ENCODE measurements at regions not wholly inside any gene's neighbourhood (a gene's known extent, or its start where the extent isn't known, plus 50 kb on each side); places are given as distances from the start of the nearest gene placed in this dataset.
"Not testable (repeated sequence)": the region's sequence is repeated elsewhere in the genome, so short reads cannot be mapped to it uniquely, and the experiment has no call there.

DNA sequence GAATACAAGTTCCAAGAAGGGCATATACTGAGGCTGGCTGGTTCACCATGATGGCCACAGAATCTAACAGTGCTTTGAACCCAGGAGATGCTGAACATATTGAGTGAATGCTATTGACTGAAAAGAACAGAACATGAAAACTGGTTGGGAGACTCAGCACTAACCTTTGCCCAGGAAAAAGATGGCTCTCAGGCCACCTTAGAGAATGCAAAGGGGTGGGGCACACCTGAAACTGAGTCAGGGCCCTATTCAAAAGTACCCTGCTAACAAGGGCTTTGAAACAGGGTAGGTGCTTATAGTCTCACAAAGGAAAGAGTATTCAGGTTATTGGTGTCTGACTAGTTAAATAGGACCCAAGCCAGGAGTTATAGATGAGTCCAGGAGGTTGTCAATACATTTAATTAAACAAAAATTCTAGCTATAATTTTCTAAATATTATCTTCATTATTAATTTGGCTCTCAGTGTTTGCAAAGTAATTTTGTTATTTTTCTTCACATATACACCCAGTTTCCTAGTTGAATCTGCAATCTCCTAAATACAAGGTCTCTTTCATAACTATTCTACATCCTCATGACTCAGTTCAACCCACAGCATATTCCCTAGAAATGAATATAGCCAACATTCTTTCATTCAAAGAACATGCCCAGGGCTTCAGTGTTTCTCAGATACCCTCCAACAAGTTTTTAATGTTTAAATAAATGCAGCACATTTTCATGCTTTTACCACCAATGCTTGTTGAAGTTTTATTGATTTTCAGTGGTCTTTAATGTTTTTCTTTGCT is 144.2 kb upstream of the RAPGEF2 start:
- DNase-seq (ENCODE audit: low read depth): no peak

DNA sequence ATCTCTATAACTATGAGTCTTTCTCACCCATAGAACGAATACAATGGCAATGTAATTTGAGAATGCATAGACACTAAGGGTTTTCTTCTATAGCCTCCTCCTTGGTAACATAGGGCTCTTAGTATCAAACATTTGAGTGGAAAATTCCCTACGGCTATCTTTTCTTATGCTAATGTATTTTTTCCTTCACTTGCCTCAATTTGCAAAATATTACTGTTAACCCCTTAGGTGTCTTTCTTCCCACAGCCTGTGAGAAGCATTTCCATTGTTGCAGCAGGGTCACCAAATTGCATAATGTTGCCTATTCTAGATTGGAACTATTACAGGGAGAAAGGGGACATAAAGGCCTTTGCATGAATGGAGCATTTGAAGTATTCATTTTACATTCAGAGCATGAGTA is 140.5 kb upstream of the RAPGEF2 start:
- no peak for DNase-seq (ENCODE audit: low read depth)

DNA sequence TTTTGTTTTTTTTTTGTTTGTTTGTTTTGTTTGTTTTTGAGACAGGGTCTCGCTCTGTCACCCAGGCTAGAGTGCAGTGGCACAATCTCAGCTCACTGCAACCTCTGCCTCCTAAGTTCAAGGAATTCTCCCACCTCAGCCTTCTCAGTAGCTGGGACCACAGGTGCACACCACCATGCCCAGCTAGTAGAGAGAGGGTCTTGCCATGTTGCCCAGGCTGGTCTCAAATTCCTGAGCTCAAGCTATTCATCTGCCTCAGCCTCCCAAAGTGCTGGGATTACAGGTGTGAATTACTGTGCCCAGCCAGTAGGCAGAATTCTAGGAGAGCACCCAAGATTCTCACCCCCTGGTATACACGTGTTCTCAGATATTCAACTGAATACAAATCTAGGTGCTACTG is 139.6 kb upstream of the RAPGEF2 start:
- DNase-seq (ENCODE audit: low read depth): not testable (repeated sequence)

DNA sequence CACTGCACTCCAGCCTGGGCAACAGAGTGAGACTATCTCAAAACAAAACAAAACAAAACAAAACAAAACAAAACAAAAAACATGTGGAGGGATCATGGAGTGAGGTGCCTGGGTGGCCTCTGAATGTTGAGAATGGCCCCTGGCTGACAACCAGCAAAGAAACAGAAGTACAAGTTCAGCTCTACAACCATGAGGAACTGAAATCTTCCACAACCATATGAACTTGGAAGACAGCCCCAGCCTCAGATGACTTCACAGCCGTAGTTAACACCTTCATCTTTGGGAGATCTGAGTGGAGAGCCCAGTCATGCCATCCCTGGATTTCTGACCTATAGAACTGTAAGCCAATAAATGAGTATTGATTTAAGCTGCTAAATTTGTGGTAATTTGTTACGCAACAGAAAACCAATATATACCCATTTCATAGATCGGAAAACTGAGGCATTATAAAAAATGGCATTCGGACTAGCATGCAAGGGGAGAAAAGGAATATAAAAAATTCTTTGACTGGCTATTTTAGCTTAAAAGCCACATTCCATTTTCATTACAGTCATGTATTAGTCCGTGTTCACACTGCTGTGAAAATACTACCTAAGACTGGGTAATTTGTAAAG is 138.7 kb upstream of the RAPGEF2 start:
- DNase-seq (ENCODE audit: low read depth): no peak

DNA sequence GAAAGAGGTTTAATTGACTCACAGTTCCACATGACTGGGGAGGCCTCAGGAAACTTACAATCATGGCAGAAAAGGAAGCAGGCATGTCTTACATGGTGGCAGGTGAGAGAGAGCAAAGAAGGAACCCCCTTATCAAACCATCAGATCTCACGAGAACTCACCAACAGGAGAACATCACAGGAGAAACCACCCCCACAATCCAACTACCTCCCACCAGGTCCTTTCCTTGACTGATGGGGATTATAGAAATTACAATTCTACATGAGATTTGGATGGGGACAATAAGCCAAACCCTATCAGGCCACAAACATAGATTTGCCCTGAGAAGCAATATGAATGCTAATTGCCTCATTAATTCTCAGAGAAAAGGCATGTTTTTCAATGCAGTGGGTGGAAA is 138.2 kb upstream of the RAPGEF2 start:
- DNase-seq (ENCODE audit: low read depth): no peak

DNA sequence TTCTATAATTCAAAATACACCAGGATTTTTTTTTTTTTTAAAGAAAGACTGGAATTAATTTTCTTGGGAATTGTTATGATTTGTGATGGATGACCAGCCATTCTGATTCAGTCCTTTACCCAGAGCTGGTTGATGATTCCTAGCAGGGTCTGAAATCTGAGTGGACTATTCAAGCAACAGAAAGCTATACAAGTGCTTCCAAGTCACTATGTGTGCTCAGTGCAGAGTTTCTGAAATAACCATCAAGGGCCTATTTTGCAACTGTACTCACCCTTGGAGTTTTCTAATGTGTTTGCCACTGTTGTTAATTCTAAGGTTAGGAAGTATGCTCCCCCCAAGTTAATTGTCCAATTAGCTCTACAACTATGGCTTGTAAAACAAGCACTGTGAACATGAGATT is 137.7 kb upstream of the RAPGEF2 start:
- no peak for DNase-seq (ENCODE audit: low read depth)

DNA sequence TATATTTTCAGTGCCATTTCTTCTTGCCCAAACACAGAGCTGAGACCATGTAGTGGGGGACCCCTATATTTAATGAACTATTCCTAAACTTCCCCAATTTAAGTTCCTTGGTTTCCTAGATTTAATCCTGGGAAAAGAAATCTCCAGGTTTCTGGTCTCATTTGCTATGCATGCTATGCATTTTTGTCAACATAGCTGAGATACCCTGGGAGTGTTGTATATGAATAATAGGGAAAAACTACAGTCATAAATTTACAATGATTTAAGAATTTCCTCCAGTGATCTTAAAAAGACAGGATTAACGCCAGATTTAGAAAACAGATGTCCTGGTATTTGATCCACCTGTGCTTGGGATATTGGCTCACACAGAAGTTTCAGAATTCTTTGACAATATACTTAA is 136.8 kb upstream of the RAPGEF2 start:
- no peak for DNase-seq (ENCODE audit: low read depth)

DNA sequence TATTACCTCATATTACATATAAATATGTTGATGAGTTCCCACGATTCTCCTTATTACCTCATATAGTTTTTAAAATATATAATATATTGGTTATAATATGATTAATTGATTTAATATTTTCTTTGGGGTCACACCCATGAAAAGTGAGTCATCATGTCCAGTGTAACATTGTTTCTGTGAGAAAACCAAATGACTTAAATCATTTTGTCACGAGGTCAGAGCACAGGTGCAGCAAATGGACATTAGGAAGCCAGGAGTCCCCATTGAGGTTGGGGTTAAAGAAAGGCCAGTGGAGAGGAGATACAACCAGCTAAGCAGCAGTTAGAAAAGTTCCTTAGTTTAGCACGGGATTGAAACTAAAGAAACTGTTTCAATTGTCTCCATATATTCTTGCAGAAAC is 133.9 kb upstream of the RAPGEF2 start:
- peak; percentile 55 for DNase-seq (ENCODE audit: low read depth)

DNA sequence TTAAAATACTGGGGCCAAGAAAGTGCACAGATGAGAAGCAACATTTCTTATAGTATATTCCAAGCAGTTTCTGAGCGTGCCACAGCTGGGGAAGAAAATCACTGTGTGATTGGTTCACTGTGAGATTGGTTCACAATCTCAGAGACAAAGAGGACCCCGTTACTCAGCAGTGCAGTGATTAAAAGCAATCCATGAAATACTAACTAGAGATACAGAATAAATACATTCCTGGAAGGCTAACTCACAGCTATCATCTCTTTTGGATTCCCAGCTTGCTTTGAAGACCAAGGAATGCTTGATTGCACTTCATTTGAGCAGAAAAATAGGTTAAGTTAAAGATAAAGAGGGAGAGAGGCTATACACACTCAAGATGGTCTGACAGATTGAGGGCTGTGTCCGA is 132.1 kb upstream of the RAPGEF2 start:
- DNase-seq (ENCODE audit: low read depth): no peak

DNA sequence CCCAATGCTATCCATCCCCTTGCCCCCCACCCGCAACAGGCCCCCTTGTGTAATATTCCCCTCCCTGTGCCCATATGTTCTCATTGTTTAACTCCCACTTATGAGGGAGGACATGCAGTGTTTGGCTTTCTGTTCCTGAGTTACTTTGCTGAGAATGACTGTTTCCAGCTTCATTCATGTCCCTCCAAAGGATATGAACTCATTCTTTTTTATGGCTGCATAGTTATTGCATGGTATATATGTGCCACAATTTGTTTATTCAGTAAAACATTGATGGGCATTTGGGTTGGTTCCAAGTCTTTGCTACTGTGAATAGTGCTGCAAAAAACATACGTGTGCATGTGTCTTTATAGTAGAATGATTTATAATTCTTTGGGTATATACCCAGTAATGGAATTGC is 128.4 kb upstream of the RAPGEF2 start:
- DNase-seq (ENCODE audit: low read depth): not testable (repeated sequence)

DNA sequence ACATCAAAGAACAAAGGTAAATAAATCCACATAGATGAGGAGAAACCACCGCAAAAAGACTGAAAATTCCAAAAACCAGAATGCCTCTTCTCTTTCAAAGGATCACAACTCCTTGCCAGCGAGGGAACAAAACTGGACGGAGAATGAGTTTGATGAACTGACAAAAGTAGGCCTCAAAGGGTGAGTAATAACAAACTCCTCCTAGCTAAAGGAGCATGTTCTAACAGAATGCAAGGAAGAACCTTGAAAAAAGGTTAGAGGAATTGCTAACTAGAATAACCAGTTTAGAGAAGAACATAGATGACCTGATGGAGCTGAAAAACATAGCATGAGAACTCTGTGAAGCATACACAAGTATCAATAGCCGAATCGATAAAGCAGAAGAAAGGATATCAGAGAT is 122.2 kb upstream of the RAPGEF2 start:
- not testable (repeated sequence) for DNase-seq (ENCODE audit: low read depth)

DNA sequence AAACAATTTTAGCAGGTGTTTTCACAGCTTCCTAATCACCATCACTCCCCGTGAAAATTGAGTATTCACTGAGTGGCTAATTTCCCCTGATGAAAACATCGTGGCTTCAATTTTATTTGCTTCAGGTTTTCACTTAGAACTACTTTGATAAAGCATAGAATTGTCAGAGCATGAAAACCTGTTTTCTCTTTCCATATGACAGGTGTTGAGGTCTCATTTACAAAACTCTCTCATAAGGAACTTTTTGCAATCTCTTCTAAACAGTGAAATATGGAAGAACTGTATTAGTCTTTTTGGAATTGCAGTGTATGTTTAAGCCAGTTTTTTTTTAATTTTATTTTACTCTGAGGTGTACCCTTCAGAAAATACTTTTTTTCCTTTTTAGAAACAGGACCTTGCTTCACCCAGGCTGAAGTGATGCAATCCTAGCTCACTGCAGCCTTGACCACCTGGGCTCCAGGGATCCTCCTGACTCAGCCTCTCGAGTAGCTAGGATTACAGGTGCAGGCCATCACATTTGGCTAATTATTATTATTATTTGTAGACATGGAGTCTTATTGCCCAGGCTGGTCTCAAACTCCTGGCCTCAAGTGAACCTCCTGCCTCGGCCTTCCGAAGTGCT is 111.2 kb upstream of the RAPGEF2 start:
- no peak for DNase-seq (ENCODE audit: low read depth)

DNA sequence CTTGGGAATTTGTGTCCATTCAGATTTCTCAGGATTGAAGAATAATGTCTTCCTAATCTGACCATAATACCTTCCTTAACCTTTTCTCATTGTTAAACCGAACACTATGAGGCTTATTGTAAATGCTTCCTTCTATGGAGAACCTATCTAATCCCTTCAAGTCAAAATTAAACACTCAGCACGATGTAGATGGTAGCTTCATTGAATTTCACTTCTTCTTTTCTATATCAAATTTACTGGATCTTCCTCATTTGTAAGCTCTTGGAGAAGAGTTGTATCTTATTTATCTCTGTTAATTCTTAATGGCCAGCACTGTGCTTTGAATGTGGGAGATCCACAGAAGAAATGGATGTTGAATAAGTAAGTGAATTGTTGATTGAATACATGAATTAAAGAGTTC is 109.0 kb upstream of the RAPGEF2 start:
- DNase-seq (ENCODE audit: low read depth): no peak

DNA sequence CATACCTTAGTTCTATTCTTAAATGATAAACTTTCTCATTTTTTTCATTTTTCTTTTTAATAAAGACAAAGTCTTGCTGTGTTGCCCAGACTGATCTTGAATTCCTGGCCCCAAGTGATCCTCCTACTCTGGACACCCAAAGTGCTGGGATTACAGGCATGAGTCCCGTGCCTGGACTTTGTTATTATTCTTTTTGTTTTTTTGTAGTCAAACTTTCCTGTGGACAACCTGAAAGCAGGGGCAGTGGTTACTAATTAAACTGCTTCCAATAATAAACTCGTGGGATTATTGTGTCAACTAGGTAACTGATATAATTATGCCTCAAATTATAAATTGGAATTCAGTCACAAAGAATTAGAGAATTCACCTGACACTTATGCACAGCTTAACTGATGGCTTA is 107.8 kb upstream of the RAPGEF2 start:
- no peak for DNase-seq (ENCODE audit: low read depth)

DNA sequence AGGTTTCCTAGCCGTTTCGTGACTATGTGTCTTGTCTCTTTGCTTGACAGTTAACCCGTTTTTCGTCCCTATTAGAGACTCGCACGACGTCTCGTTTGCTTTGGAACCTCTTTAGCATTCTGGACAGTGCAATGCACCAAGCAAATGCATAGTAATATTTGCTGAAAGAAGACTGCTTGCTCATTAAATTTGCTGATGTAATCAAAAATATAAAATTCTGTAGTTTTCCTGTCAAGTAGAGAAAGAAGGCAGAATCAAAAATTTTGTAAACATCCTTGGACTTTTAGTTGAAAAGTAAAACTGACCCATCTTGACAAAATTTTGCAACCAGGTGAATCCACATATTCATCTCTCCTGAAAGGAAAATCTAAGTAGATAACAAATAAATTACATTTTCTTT is 106.9 kb upstream of the RAPGEF2 start:
- DNase-seq (ENCODE audit: low read depth): no peak

DNA sequence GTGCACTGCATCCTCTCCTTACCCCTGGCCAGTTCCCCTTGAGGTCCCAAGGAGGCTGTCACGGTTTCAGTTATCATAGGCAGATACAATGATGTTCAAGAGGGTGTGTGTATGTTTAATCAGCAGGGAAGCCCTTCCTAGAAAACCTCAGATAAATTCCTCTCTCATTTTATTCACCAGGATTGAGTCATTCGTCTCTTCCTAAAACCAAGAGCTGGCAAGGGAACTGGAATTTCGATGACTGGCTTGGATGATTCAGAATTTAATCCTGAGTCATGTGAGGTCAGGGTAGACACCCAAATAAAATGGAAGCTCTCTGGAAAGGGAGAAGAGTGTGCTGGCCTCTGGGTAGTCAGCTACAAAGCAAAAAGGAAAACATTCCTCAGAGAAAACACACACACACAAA is 106.2 kb upstream of the RAPGEF2 start:
- peak; percentile 96 for DNase-seq (ENCODE audit: low read depth)

DNA sequence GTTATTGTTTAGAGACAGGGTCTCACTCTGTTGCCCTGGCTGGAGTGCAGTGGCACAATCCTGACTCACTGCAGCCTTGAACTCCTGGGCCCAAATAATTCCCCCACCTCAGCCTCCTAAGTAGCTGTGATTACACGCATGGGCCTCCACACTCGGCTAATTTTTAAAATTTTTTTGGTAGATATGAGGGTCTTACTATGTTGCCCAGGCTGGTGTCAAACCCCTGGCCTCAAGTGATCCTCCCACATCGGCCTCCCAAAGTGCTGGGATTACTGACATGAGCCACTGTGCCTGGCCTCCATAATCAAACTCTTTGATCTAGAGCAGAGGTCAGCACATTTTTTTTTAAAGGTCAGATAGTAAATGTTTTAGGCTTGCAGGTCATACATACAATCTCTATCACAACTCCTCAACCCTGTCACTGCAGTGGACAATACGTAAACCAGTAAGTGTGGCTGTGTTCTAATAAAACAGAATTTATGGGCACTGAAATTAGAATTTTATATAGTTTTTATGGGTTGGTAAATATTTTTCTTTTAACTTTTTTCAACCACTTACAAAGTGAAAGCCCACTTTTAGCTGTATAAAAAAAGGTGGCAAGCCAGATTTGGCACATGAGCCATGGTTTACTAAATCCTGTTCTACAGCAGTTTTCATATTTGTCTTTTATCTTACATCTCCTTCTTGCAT is 105.1 kb upstream of the RAPGEF2 start:
- DNase-seq (ENCODE audit: low read depth): no peak

DNA sequence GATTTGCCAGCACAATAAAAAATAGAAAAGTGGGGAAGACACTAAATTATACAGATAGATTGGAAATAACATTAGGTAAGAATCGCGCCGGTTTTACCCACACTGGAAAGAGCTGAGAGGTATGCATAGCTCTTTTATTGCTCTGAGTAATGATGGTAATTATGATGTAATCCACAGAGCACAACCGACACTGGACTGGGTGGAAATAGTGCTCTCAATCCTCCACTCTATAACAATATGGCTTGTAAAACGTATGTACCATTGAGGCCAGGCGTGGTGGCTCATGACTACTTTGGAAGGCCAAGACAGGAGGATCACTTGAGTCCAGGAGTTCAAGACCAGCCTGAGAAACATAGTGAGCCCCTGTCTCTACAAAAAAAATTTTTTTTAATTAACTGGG is 104.3 kb upstream of the RAPGEF2 start:
- DNase-seq (ENCODE audit: low read depth): no peak

DNA sequence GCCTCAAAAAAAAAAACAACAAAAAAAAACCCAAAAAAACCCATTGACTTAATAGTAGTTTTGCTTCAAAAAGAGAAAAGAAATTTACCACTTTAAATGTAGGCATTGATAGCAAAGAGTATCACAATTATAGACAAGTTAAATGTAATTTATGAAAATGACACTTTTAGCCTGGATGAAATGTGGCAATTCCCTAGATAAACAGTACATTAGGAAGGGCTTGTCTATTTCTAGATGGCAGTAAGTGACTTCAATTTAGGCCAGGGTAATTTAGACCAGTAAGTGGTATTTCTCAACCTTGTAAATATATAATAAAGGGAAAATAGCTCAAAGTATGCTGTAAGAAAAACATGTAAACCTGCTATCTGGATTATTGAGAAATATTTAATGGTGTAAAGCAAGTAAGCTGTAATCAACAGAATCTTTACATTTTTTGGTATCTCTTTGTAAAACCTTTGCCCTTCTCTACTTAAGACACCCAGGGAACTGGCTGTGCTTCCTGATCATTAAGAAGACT is 103.7 kb upstream of the RAPGEF2 start:
- no peak for DNase-seq (ENCODE audit: low read depth)

DNA sequence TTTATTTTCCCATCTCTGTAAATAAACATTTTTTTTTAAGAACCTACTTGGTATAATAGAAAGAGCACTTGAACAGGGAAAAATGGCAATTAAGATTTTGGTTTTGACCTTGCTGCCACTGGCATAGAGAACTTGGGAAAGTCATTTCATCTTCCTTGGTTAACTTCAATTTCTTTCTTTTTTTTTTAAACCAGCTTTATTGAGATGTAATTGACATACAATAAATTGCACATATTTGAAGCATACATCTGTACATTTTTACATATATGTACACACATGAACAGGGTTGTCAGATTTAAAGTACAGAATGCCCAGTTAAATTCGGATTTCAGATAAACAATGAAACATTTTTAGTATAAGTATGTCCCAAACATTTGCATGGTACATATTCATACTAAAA is 103.0 kb upstream of the RAPGEF2 start:
- no peak for DNase-seq (ENCODE audit: low read depth)

DNA sequence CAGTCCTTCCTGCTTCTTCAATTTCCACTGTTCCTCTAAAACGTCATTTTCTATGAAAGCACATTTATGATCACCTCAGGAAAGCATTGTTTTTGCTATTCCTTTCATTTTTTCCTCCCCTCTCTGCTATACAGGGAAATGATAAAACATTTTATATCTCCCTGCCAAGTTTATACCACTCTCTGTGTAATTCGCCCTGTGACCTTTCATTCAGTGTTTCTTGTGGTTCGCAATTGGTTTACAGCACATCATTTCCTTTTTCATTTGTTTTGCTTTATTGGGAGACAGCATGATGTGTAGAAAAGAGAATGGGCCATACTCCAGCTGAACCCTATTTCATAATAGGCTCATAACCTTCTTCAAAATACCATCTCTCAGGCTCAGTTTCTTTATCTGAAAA is 99.9 kb upstream of the RAPGEF2 start:
- no peak for DNase-seq (ENCODE audit: low read depth)
